ENCODE measurements at regions not wholly inside any gene's neighbourhood (a gene's known extent, or its start where the extent isn't known, plus 50 kb on each side); places are given as distances from the start of the nearest gene placed in this dataset.

DNA sequence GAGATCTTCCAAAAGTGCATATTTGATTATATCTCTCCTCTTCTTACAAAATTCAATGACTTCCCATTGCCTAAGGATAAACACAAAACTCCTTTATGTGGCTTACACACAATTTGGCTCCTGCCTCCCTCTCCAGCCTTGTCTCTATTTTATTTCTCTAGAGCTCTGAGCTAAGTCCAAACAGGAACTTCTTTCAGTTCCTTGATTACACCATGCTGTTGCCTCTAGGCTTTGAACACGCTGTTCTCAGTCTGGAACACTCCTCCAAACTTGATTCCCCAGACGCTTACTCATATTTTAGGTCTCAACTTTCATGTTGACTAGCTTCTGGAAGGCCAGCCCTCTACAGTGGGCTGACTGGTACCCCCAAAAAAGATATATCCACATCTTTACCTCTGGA is 258.5 kb downstream of the COG6 start:
- Histone ChIP-seq H3K27me3 (ENCODE audit: control insufficient read depth in 2 of 2, insufficient read depth in 2 of 2, low read length in 2 of 2) (no peaks in the 10 kb centered on the region), H3K9me1 (ENCODE audit: control insufficient read depth, insufficient read depth, low read length) (no peaks in the 10 kb centered on the region), H3K9ac (ENCODE audit: insufficient read depth in 1 of 2, low read depth in 2 of 2, low read length in 2 of 2) (no peak overlapping the region), H4K20me1 (replicated peaks; ENCODE audit: control insufficient read depth, insufficient read depth, low read length) (no peaks in the 10 kb centered on the region), H2AFZ (ENCODE audit: low read depth, low read length) (no peak overlapping the region), H3K4me3 (no peak overlapping the region), H3K4me2 (ENCODE audit: insufficient read depth, low read length) (no peak overlapping the region), H3K36me3 (ENCODE audit: control insufficient read depth, insufficient read depth, low read length) (no peaks in the 10 kb centered on the region), H3K4me1 (replicated peaks in 1 of 2; ENCODE audit: control insufficient read depth in 2 of 2, insufficient read depth in 2 of 2, low read length in 2 of 2) (no peaks in the 10 kb centered on the region), H3K79me2 (ENCODE audit: control insufficient read depth, insufficient read depth, low read length) (no peaks in the 10 kb centered on the region), H3K27ac (ENCODE audit: extremely low read depth, low read depth, low read length) (no peak overlapping the region), H3K9me3 (replicated peaks; ENCODE audit: control insufficient read depth, insufficient read depth, low read depth, low read length) (no peaks in the 10 kb centered on the region)
- intact Hi-C loops (cut with micrococcal nuclease) (no loop called here), in situ Hi-C loops (cut with MboI) (no loop called here)
- BruUV-seq (replicated peaks): no TSS peak
- WGBS (ENCODE audit: insufficient coverage, low coverage, missing lambda C conversion rate): 0% methylated on average over 2 of the region's 2 CpGs
- ATAC-seq: no peak
- ChIA-PET POLR2A (no interaction called here), CTCF (ENCODE audit: low intra/inter-chr PET ratio) (no interaction called here)
- no peak for DNase-seq (ENCODE audit: extremely low read depth in 1 of 4, low spot score in 3 of 4)
- FAIRE-seq: no peak
- TF ChIP-seq, protein P1, sequence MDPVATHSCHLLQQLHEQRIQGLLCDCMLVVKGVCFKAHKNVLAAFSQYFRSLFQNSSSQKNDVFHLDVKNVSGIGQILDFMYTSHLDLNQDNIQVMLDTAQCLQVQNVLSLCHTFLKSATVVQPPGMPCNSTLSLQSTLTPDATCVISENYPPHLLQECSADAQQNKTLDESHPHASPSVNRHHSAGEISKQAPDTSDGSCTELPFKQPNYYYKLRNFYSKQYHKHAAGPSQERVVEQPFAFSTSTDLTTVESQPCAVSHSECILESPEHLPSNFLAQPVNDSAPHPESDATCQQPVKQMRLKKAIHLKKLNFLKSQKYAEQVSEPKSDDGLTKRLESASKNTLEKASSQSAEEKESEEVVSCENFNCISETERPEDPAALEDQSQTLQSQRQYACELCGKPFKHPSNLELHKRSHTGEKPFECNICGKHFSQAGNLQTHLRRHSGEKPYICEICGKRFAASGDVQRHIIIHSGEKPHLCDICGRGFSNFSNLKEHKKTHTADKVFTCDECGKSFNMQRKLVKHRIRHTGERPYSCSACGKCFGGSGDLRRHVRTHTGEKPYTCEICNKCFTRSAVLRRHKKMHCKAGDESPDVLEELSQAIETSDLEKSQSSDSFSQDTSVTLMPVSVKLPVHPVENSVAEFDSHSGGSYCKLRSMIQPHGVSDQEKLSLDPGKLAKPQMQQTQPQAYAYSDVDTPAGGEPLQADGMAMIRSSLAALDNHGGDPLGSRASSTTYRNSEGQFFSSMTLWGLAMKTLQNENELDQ (CRISPR knock-in tag; IDR thresholded peaks at IDR 0.05; ENCODE audit: borderline replicate concordance): no peak
- TF ChIP-seq, protein P2, sequence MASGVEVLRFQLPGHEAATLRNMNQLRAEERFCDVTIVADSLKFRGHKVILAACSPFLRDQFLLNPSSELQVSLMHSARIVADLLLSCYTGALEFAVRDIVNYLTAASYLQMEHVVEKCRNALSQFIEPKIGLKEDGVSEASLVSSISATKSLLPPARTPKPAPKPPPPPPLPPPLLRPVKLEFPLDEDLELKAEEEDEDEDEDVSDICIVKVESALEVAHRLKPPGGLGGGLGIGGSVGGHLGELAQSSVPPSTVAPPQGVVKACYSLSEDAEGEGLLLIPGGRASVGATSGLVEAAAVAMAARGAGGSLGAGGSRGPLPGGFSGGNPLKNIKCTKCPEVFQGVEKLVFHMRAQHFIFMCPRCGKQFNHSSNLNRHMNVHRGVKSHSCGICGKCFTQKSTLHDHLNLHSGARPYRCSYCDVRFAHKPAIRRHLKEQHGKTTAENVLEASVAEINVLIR (CRISPR knock-in tag; IDR thresholded peaks at IDR 0.05): no peak
- TF ChIP-seq, protein P3, sequence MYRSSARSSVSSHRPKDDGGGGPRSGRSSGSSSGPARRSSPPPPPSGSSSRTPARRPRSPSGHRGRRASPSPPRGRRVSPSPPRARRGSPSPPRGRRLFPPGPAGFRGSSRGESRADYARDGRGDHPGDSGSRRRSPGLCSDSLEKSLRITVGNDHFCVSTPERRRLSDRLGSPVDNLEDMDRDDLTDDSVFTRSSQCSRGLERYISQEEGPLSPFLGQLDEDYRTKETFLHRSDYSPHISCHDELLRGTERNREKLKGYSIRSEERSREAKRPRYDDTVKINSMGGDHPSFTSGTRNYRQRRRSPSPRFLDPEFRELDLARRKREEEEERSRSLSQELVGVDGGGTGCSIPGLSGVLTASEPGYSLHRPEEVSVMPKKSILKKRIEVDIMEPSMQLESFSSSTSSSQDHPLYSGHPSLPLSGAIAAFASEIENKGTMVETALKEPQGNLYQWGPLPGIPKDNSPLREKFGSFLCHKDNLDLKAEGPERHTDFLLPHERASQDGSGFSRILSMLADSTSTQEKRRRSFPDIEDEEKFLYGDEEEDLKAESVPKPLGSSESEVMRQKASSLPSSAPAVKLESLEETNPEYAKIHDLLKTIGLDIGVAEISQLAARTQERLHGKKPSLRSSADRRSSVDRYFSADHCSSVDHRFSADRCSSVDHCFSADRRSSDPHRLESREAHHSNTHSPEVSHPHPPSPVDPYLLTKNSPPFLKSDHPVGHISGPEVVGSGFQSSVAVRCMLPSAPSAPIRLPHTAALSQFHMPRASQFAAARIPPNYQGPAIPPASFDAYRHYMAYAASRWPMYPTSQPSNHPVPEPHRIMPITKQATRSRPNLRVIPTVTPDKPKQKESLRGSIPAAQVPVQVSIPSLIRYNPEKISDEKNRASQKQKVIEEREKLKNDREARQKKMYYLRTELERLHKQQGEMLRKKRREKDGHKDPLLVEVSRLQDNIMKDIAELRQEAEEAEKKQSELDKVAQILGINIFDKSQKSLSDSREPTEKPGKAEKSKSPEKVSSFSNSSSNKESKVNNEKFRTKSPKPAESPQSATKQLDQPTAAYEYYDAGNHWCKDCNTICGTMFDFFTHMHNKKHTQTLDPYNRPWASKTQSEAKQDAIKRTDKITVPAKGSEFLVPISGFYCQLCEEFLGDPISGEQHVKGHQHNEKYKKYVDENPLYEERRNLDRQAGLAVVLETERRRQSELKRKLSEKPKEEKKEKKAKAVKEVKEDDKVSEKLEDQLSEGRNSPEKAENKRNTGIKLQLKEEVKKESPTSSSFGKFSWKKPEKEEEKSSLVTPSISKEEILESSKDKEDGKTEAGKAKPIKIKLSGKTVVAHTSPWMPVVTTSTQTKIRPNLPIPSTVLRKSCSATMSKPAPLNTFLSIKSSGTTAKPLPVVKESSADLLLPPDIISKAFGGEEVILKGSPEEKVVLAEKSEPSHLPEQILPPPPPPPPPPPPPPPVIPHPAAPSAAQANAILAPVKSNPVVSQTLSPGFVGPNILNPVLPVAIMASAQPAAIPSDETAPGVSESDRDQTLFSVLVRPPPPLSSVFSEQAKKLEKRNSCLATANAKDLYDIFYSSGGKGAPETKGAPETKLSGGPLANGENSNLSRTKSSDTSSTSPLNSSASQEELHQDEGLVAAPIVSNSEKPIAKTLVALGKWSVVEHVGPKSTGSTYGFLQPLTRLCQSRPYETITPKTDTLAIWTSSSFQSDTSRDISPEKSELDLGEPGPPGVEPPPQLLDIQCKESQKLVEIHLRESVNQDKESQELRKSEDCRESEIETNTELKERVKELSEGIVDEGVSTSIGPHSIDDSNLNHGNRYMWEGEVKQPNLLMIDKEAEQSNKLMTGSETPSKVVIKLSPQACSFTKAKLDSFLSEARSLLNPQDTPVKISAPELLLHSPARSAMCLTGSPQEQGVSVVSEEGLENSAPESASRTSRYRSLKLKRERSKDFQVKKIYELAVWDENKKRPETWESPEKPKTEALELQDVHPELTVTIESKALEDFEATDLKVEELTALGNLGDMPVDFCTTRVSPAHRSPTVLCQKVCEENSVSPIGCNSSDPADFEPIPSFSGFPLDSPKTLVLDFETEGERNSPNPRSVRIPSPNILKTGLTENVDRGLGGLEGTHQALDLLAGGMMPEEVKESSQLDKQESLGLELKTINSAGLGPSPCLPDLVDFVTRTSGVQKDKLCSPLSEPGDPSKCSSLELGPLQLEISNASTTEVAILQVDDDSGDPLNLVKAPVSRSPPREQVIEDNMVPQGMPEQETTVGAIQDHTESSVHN (IDR thresholded peaks at IDR 0.05; ENCODE audit: borderline replicate concordance in 1 of 2, low read depth in 1 of 2): no peak
- TF ChIP-seq, protein P4, sequence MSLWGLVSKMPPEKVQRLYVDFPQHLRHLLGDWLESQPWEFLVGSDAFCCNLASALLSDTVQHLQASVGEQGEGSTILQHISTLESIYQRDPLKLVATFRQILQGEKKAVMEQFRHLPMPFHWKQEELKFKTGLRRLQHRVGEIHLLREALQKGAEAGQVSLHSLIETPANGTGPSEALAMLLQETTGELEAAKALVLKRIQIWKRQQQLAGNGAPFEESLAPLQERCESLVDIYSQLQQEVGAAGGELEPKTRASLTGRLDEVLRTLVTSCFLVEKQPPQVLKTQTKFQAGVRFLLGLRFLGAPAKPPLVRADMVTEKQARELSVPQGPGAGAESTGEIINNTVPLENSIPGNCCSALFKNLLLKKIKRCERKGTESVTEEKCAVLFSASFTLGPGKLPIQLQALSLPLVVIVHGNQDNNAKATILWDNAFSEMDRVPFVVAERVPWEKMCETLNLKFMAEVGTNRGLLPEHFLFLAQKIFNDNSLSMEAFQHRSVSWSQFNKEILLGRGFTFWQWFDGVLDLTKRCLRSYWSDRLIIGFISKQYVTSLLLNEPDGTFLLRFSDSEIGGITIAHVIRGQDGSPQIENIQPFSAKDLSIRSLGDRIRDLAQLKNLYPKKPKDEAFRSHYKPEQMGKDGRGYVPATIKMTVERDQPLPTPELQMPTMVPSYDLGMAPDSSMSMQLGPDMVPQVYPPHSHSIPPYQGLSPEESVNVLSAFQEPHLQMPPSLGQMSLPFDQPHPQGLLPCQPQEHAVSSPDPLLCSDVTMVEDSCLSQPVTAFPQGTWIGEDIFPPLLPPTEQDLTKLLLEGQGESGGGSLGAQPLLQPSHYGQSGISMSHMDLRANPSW (CRISPR knock-in tag; IDR thresholded peaks at IDR 0.05): no peak
- TF ChIP-seq TEAD1 (CRISPR knock-in tag; IDR thresholded peaks at IDR 0.05) (no peak), ETS2 (tag; IDR thresholded peaks at IDR 0.05; ENCODE audit: borderline replicate concordance, poor library complexity, severe bottlenecking) (no peak)
